ENCODE measurements at regions not wholly inside any gene's neighbourhood (a gene's known extent, or its start where the extent isn't known, plus 50 kb on each side); places are given as distances from the start of the nearest gene placed in this dataset.

DNA sequence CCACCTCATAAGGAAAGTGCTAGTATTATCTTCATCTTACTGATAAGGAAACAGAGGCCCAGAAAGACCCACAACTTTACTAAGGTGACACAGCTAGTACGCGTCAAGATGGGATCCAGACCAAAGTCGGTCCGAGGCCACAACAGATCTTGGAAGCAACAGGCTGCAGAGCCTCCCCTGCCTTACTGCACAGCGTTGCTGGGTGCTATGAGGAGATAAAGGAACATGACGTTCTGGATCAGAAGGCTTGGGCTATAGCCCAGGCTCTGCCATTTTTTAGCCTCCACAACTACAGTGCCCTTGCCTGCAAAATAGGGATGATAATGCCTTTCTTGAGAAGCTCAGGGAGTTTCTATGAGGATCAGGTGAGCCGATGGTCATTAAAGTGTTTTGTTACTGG is 144.1 kb downstream of the NMUR2 start:
- TF ChIP-seq, protein P1, sequence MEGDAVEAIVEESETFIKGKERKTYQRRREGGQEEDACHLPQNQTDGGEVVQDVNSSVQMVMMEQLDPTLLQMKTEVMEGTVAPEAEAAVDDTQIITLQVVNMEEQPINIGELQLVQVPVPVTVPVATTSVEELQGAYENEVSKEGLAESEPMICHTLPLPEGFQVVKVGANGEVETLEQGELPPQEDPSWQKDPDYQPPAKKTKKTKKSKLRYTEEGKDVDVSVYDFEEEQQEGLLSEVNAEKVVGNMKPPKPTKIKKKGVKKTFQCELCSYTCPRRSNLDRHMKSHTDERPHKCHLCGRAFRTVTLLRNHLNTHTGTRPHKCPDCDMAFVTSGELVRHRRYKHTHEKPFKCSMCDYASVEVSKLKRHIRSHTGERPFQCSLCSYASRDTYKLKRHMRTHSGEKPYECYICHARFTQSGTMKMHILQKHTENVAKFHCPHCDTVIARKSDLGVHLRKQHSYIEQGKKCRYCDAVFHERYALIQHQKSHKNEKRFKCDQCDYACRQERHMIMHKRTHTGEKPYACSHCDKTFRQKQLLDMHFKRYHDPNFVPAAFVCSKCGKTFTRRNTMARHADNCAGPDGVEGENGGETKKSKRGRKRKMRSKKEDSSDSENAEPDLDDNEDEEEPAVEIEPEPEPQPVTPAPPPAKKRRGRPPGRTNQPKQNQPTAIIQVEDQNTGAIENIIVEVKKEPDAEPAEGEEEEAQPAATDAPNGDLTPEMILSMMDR (IDR thresholded peaks at IDR 0.05) = no peak
- TF ChIP-seq TCF7L2 (IDR thresholded peaks at IDR 0.05; ENCODE audit: low read depth, low read length) (no peak), POLR2AphosphoS5 (IDR thresholded peaks at IDR 0.05; ENCODE audit: low read depth, low read length) (no peak), SIN3A (IDR thresholded peaks at IDR 0.05; ENCODE audit: borderline replicate concordance, insufficient read depth, low read depth, low read length) (no peak)
- TF ChIP-seq, protein P2, sequence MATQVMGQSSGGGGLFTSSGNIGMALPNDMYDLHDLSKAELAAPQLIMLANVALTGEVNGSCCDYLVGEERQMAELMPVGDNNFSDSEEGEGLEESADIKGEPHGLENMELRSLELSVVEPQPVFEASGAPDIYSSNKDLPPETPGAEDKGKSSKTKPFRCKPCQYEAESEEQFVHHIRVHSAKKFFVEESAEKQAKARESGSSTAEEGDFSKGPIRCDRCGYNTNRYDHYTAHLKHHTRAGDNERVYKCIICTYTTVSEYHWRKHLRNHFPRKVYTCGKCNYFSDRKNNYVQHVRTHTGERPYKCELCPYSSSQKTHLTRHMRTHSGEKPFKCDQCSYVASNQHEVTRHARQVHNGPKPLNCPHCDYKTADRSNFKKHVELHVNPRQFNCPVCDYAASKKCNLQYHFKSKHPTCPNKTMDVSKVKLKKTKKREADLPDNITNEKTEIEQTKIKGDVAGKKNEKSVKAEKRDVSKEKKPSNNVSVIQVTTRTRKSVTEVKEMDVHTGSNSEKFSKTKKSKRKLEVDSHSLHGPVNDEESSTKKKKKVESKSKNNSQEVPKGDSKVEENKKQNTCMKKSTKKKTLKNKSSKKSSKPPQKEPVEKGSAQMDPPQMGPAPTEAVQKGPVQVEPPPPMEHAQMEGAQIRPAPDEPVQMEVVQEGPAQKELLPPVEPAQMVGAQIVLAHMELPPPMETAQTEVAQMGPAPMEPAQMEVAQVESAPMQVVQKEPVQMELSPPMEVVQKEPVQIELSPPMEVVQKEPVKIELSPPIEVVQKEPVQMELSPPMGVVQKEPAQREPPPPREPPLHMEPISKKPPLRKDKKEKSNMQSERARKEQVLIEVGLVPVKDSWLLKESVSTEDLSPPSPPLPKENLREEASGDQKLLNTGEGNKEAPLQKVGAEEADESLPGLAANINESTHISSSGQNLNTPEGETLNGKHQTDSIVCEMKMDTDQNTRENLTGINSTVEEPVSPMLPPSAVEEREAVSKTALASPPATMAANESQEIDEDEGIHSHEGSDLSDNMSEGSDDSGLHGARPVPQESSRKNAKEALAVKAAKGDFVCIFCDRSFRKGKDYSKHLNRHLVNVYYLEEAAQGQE (IDR thresholded peaks at IDR 0.05; ENCODE audit: insufficient read depth in 1 of 2, low read depth in 2 of 2, low read length in 1 of 2) = no peak
